H1 (cell line): ENCODE measurements at regions not wholly inside any gene's neighbourhood (a gene's known extent, or its start where the extent isn't known, plus 50 kb on each side); places are given as distances from the start of the nearest gene placed in this dataset.

Experiments
- CTCF ChIA-PET: fragments of 300-600 bp; sonication (Branson Sonifier 250); formaldehyde crosslinking; loops from one replicate; lab custom pipeline; 2021; ENCODE audit not compliant: partially characterized antibody; lab: Charles Lee
- POLR2A ChIA-PET: fragments of 300-600 bp; sonication (Branson Sonifier 250); formaldehyde crosslinking; loops from one replicate; lab custom pipeline; 2021; ENCODE audit warnings: inconsistent platforms; ENCODE audit not compliant: partially characterized antibody; lab: Charles Lee
- DNase-seq, 2 experiments: peaks; one replicate each; pipeline versions ENCODE4 v3.0.0 to v3.0.0-alpha.2; 2010 to 2022; ENCODE audit warnings: low spot score in 2 of 2, low read depth in 1 of 2, mixed read lengths in 1 of 2
- FAIRE-seq: peaks from 2 replicates; lab custom pipeline; 2011; peaks lifted over from hg19 to GRCh38; lab: Jason Lieb, UNC
- H2AFZ ChIP-seq: 2 replicates; pipeline ENCODE4 v1.8.1; 2012; ENCODE audit warnings: low read length, inconsistent platforms
- H2AK5ac ChIP-seq: 2 replicates; pipeline ENCODE4 v1.6.1; 2013; ENCODE audit warnings: low read depth, low read length
- H2BK120ac ChIP-seq: replicated peaks from 2 replicates; pipeline ENCODE3; 2013; ENCODE audit warnings: low read depth, low read length, inconsistent platforms
- H2BK12ac ChIP-seq: 2 replicates; pipeline ENCODE4 v1.6.1; 2013; ENCODE audit warnings: low read depth, low read length
- H2BK15ac ChIP-seq: 2 replicates; pipeline ENCODE4 v1.6.1; 2013; ENCODE audit warnings: low read length
- H2BK20ac ChIP-seq: 2 replicates; pipeline ENCODE4 v1.6.1; 2013; ENCODE audit warnings: low read length
- H2BK5ac ChIP-seq: 2 replicates; pipeline ENCODE4 v1.6.1; 2013; ENCODE audit warnings: low read depth, low read length
- H3K14ac ChIP-seq: 2 replicates; pipeline ENCODE4 v1.6.1; 2013; ENCODE audit warnings: inconsistent platforms; ENCODE audit not compliant: insufficient read length
- H3K18ac ChIP-seq: 2 replicates; pipeline ENCODE4 v1.6.1; 2013; ENCODE audit warnings: low read length; ENCODE audit errors: extremely low read depth
- H3K23ac ChIP-seq: 2 replicates; pipeline ENCODE4 v1.6.1; 2013; ENCODE audit warnings: inconsistent platforms; ENCODE audit not compliant: insufficient read length
- H3K23me2 ChIP-seq: 2 replicates; pipeline ENCODE4 v1.6.1; 2013; ENCODE audit warnings: low read depth, low read length
- H3K27ac ChIP-seq: 2 replicates; pipeline ENCODE4 v1.6.1; 2011; ENCODE audit warnings: low read depth, low read length, inconsistent platforms
- H3K27me3 ChIP-seq, 4 experiments: replicated peaks in 1 of 4; 1 replicate in 1 of 4; 2 replicates in 3 of 4; pipeline versions ENCODE4 v1.6.1 to v1.8.1; 2011 to 2013; ENCODE audit warnings: low read length in 3 of 4, mild to moderate bottlenecking in 3 of 4, inconsistent platforms in 2 of 4, mixed read lengths in 2 of 4, moderate library complexity in 1 of 4; ENCODE audit not compliant: control insufficient read depth in 3 of 4, insufficient read depth in 3 of 4; ENCODE audit errors: extremely low read depth in 1 of 4
- H3K36me3 ChIP-seq, 4 experiments: 2 replicates each; pipeline versions ENCODE4 v1.6.1 to v1.8.1; 2011 to 2013; ENCODE audit warnings: mild to moderate bottlenecking in 4 of 4, low read length in 3 of 4, moderate library complexity in 2 of 4, control low read depth in 1 of 4, inconsistent platforms in 1 of 4; ENCODE audit not compliant: insufficient read depth in 4 of 4, control insufficient read depth in 2 of 4
- H3K4ac ChIP-seq: replicated peaks from 2 replicates; pipeline ENCODE3; 2013; ENCODE audit warnings: low read length, low read depth, mixed read lengths, inconsistent platforms; ENCODE audit not compliant: insufficient read length
- H3K4me1 ChIP-seq, 4 experiments: replicated peaks in 1 of 4; 1 replicate in 1 of 4; 2 replicates in 3 of 4; pipeline versions ENCODE4 v1.6.1 to v1.8.1; 2011 to 2013; ENCODE audit warnings: low read length in 3 of 4, inconsistent platforms in 2 of 4, mixed read lengths in 1 of 4; ENCODE audit not compliant: insufficient read depth in 4 of 4, control insufficient read depth in 3 of 4
- H3K4me2 ChIP-seq, 2 experiments: 2 replicates each; pipeline versions ENCODE4 v1.6.1 to v1.8.1; 2011 to 2013; ENCODE audit warnings: low read depth in 2 of 2, low read length in 2 of 2, control low read depth in 1 of 2, inconsistent platforms in 1 of 2, mild to moderate bottlenecking in 1 of 2; ENCODE audit not compliant: insufficient read depth in 1 of 2
- H3K4me3 ChIP-seq, 4 experiments: fragments of 200-600, 300-600 bp in 1 of 4; sonication (generic), shearing (Covaris generic), sonication (Bioruptor Twin) in 1 of 4; 2 replicates each; pipeline versions ENCODE4 v1.5.1 to v1.8.1; 2011 to 2016; ENCODE audit warnings: low read length in 4 of 4, low read depth in 3 of 4, control low read depth in 2 of 4, inconsistent platforms in 2 of 4, mild to moderate bottlenecking in 2 of 4, mixed read lengths in 1 of 4, moderate library complexity in 1 of 4; ENCODE audit not compliant: insufficient read depth in 2 of 4; ENCODE audit errors: extremely low read depth in 1 of 4
- H3K56ac ChIP-seq: replicated peaks from 2 replicates; pipeline ENCODE3; 2013; ENCODE audit warnings: low read depth, mild to moderate bottlenecking, mixed read lengths, low read length, inconsistent platforms; ENCODE audit not compliant: insufficient read length
- H3K79me1 ChIP-seq: 2 replicates; pipeline ENCODE4 v1.6.1; 2013; ENCODE audit warnings: low read depth, low read length, control low read depth
- H3K79me2 ChIP-seq, 2 experiments: 2 replicates each; pipeline versions ENCODE4 v1.6.1 to v1.8.1; 2012 to 2013; ENCODE audit warnings: low read length in 2 of 2, mild to moderate bottlenecking in 2 of 2, inconsistent platforms in 1 of 2; ENCODE audit not compliant: insufficient read depth in 2 of 2, control insufficient read depth in 1 of 2
- H3K9ac ChIP-seq, 4 experiments: replicated peaks in 1 of 4; 1 replicate in 1 of 4; 2 replicates in 3 of 4; pipeline versions ENCODE4 v1.6.1 to v1.8.1; 2011 to 2013; ENCODE audit warnings: low read depth in 3 of 4, low read length in 3 of 4, control low read depth in 2 of 4, mild to moderate bottlenecking in 2 of 4, moderate library complexity in 2 of 4, inconsistent platforms in 1 of 4; ENCODE audit errors: extremely low read depth in 1 of 4
- H3K9me3 ChIP-seq, 2 experiments: 2 replicates each; pipeline versions ENCODE4 v1.6.1 to v1.8.1; 2012 to 2013; ENCODE audit warnings: mild to moderate bottlenecking in 2 of 2, moderate library complexity in 2 of 2, control low read depth in 1 of 2, inconsistent platforms in 1 of 2, low read depth in 1 of 2, low read length in 1 of 2, mixed read lengths in 1 of 2; ENCODE audit not compliant: insufficient read depth in 2 of 2
- H4K20me1 ChIP-seq, 2 experiments: replicated peaks in 1 of 2; 2 replicates each; pipeline versions ENCODE3 to v1.8.1; 2011 to 2013; ENCODE audit warnings: inconsistent platforms in 2 of 2, low read length in 2 of 2, mild to moderate bottlenecking in 1 of 2; ENCODE audit not compliant: insufficient read depth in 2 of 2, control insufficient read depth in 1 of 2
- H4K5ac ChIP-seq: 2 replicates; pipeline ENCODE4 v1.6.1; 2013; ENCODE audit warnings: low read length, low read depth, mixed read lengths, inconsistent platforms; ENCODE audit not compliant: insufficient read length
- H4K8ac ChIP-seq: 2 replicates; pipeline ENCODE4 v1.8.0; 2013; ENCODE audit warnings: mild to moderate bottlenecking, moderate library complexity, low read length, inconsistent platforms; ENCODE audit not compliant: insufficient read depth; ENCODE audit errors: extremely low read depth
- H4K91ac ChIP-seq: replicated peaks from 2 replicates; pipeline ENCODE3; 2013; ENCODE audit warnings: low read length, mixed read lengths, inconsistent platforms; ENCODE audit not compliant: insufficient read length
- CEBPB ChIP-seq: IDR thresholded peaks from 2 replicates; pipeline ENCODE4 v1.6.1; 2012; ENCODE audit warnings: low read depth, low read length
- GTF2F1 ChIP-seq: IDR thresholded peaks from 2 replicates; pipeline ENCODE4 v1.6.1; 2012; ENCODE audit warnings: low read depth, low read length, improper control_type of control experiment, borderline replicate concordance
- RXRA ChIP-seq: IDR thresholded peaks from 2 replicates; pipeline ENCODE4 v1.6.1; 2011; ENCODE audit warnings: low read depth, mild to moderate bottlenecking, low read length, moderate library complexity; ENCODE audit not compliant: insufficient read depth
- SAP30 ChIP-seq: fragments of 300-600 bp; sonication (generic); IDR thresholded peaks from 2 replicates; pipeline ENCODE4 v1.7.1; 2012; ENCODE audit warnings: low read length, moderate library complexity, mild to moderate bottlenecking, inconsistent platforms; ENCODE audit not compliant: insufficient read depth, insufficient replicate concordance
- SP2 ChIP-seq: IDR thresholded peaks from 2 replicates; pipeline ENCODE4 v1.6.1; 2012; ENCODE audit warnings: mild to moderate bottlenecking, low read length, inconsistent platforms
- WGBS, 2 experiments: shearing (Covaris generic) in 1 of 2; methylation state at CpG; one replicate each; pipeline versions ENCODE4 v1.1.6 to v1.1.7; 2013 to 2015; ENCODE audit warnings: low lambda C conversion rate in 2 of 2, mixed read lengths in 2 of 2, inconsistent platforms in 1 of 2, low coverage in 1 of 2, missing lambda C conversion rate in 1 of 2; ENCODE audit not compliant: insufficient replicate concordance in 2 of 2, insufficient coverage in 1 of 2, insufficient read length in 1 of 2; ENCODE audit errors: extremely low coverage in 1 of 2, missing lambda C conversion rate in 1 of 2; 5-methylcytosine and 5-hydroxymethylcytosine counted together

GRCh38 chr12:91781114-91781513 is 364.5 kb downstream of the BTG1 start:
- Histone ChIP-seq H3K36me3 (no peaks in the 10 kb centered on the region), H3K9ac (no peak overlapping the region), H3K4ac (no peak overlapping the region), H4K8ac (no peak overlapping the region), H3K9me3 (no peaks in the 10 kb centered on the region), H3K4me2 (no peak overlapping the region), H3K23ac (no peak overlapping the region), H3K27me3 (no peaks in the 10 kb centered on the region), H3K4me3 (no peak overlapping the region), H2BK12ac (no peak overlapping the region), H2BK15ac (no peak overlapping the region), H3K23me2 (no peaks in the 10 kb centered on the region), H3K18ac (no peak overlapping the region), H3K27ac (no peak overlapping the region), H2BK120ac (no peak overlapping the region), H4K5ac (no peak overlapping the region), H3K79me2 (no peaks in the 10 kb centered on the region), H2AK5ac (no peak overlapping the region), H4K91ac (no peak overlapping the region), H2AFZ (0 out of 2 replicates have a peak overlapping the region, but pooled peaks have one; percentile 40), H4K20me1 (no peaks in the 10 kb centered on the region), H3K79me1 (no peaks in the 10 kb centered on the region), H3K56ac (no peak overlapping the region), H3K14ac (no peak overlapping the region), H2BK20ac (no peak overlapping the region), H3K4me1 (no peaks in the 10 kb centered on the region; a peak in 1 of 7 replicates), H2BK5ac (no peak overlapping the region)
- FAIRE-seq (no peak), DNase-seq (no peak)
- CTCF ChIA-PET = no interaction called here
- WGBS, 2 experiments = 91% methylated on average over 2 of the region's 2 CpGs; no CpG with 5 or more reads in 1 of the 2 experiments
- POLR2A ChIA-PET = no interaction called here
- TF ChIP-seq CEBPB = no peak
- TF ChIP-seq SP2 = no peak
- no peak for TF ChIP-seq GTF2F1
- TF ChIP-seq RXRA = no peak
- TF ChIP-seq SAP30 = no peak
